Smooth muscle cell (in vitro differentiated cells): ENCODE measurements at regions not wholly inside any gene's neighbourhood (a gene's known extent, or its start where the extent isn't known, plus 50 kb on each side); places are given as distances from the start of the nearest gene placed in this dataset.

Experiments
- DNase-seq: peaks from one replicate; lab custom pipeline; 2025; ENCODE audit not compliant: unreplicated experiment; lab: John Stamatoyannopoulos, UW
- H2AFZ ChIP-seq: fragments of 200-600 bp; sonication (generic); 2 replicates; pipeline ENCODE4 v1.6.0; 2016; ENCODE audit warnings: antibody characterized with exemption, low read depth, mild to moderate bottlenecking
- H3F3A ChIP-seq: fragments of 200-600 bp; sonication (generic); 2 replicates; pipeline ENCODE4 v1.6.0; 2017; ENCODE audit warnings: antibody characterized with exemption, low read depth
- H3K27ac ChIP-seq: fragments of 200-600 bp; sonication (generic); 2 replicates; pipeline ENCODE4 v1.5.1; 2016; ENCODE audit warnings: low read depth, mild to moderate bottlenecking
- H3K27me3 ChIP-seq: fragments of 200-600 bp; sonication (generic); 2 replicates; pipeline ENCODE4 v1.6.1; 2016; ENCODE audit warnings: low read depth, mild to moderate bottlenecking
- H3K36me3 ChIP-seq: fragments of 200-600 bp; sonication (generic); 2 replicates; pipeline ENCODE4 v1.5.1; 2016; ENCODE audit warnings: low read depth
- H3K4me1 ChIP-seq: fragments of 200-600 bp; sonication (generic); 2 replicates; pipeline ENCODE4 v1.5.1; 2016; ENCODE audit warnings: low read depth
- H3K4me2 ChIP-seq: fragments of 200-600 bp; sonication (generic); 2 replicates; pipeline ENCODE4 v1.6.0; 2016; ENCODE audit warnings: mild to moderate bottlenecking
- H3K4me3 ChIP-seq: fragments of 200-600 bp; sonication (generic); 2 replicates; pipeline ENCODE4 v1.5.1; 2016; ENCODE audit warnings: mild to moderate bottlenecking
- H3K79me2 ChIP-seq: fragments of 200-600 bp; sonication (generic); 2 replicates; pipeline ENCODE4 v1.6.0; 2016; ENCODE audit warnings: low read depth, mild to moderate bottlenecking
- H3K9ac ChIP-seq: fragments of 200-600 bp; sonication (generic); 2 replicates; pipeline ENCODE4 v1.6.0; 2016; ENCODE audit warnings: low read depth
- H3K9me3 ChIP-seq: fragments of 200-600 bp; sonication (generic); replicated peaks from 2 replicates; pipeline ENCODE4 v1.5.1; 2016; ENCODE audit warnings: low read depth
- H4K20me1 ChIP-seq: fragments of 200-600 bp; sonication (generic); 2 replicates; pipeline ENCODE4 v1.6.0; 2016; ENCODE audit warnings: low read depth
- CTCF ChIP-seq: fragments of 200-600 bp; sonication (generic); IDR thresholded peaks from 2 replicates; pipeline ENCODE4 v1.5.1; 2017; ENCODE audit warnings: borderline replicate concordance, mild to moderate bottlenecking, antibody characterized with exemption; ENCODE audit not compliant: insufficient read depth, poor library complexity, severe bottlenecking
- WGBS: methylation state at CpG from one replicate; pipeline ENCODE4 v1.1.7; 2016; ENCODE audit warnings: low lambda C conversion rate; 5-methylcytosine and 5-hydroxymethylcytosine counted together

- WGBS, result 96% methylated on average over 8 of the region's 8 CpGs
- Histone ChIP-seq H4K20me1 (no peaks in the 10 kb centered on the region), H3K4me1 (no peaks in the 10 kb centered on the region), H3F3A (no peaks in the 10 kb centered on the region), H3K27me3 (no peaks in the 10 kb centered on the region), H3K9me3 (no peaks in the 10 kb centered on the region), H3K27ac (no peak overlapping the region), H3K79me2 (no peaks in the 10 kb centered on the region), H3K4me3 (no peak overlapping the region), H3K4me2 (no peak overlapping the region), H3K36me3 (no peaks in the 10 kb centered on the region), H2AFZ (no peak overlapping the region), H3K9ac (no peak overlapping the region)
- no peak for DNase-seq
- no peak for TF ChIP-seq CTCF
Measured at GRCh38 chr2:234607691-234608090, 110.8 kb upstream of the ARL4C start.

DNA sequence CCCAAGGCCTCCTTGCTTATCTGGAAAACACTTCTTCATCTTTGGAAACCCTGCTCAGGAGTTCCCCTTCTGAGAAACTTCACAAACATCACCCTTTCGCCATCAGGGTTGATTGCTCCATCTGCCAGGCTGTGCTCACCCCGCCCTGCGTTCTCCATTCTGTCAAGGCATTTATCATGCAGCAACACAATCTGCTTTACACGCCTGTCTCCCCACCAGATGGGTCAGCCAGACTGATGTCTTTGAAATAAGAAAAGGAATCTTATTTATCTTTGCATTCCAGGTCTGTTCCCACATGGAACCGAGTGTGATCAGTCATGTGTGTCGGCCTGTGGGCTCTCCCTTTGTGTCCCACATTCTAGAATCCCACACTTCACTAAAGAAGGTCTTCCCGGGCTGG, 110.0 kb upstream of the ARL4C start:
- Histone ChIP-seq H3K4me2 (no peak overlapping the region), H3K4me1 (no peaks in the 10 kb centered on the region), H3F3A (no peaks in the 10 kb centered on the region), H2AFZ (no peak overlapping the region), H4K20me1 (no peaks in the 10 kb centered on the region), H3K9ac (no peak overlapping the region), H3K36me3 (no peaks in the 10 kb centered on the region), H3K27me3 (no peaks in the 10 kb centered on the region), H3K4me3 (no peak overlapping the region), H3K9me3 (no peaks in the 10 kb centered on the region), H3K27ac (no peak overlapping the region), H3K79me2 (no peaks in the 10 kb centered on the region)
- DNase-seq, result no peak
- TF ChIP-seq CTCF, result no peak
- 83% methylated on average over 7 of the region's 7 CpGs for WGBS

DNA sequence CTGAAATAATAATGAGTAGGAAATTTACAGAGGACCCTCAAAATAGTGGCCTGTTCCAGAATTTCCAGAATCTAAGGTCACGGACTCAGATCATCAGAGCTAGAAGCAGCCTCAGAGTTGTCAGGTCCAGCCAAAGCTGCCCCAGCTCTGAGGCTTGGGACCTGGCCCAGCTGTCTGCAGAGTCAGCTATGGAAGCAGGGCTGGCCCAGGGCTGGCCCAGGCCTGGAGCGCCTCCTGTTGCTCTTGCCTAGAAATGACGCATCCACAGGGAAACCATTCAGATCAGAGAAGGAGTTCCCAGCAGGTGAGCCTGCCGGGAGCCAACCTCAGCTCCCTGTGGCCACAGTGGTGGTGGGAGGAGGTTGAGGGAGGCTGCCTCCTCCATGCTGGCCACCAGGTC, 106.7 kb upstream of the ARL4C start:
- WGBS, result 96% methylated on average over 4 of the region's 4 CpGs
- H4K20me1 ChIP-seq, result no peaks in the 10 kb centered on the region
- H3K9ac ChIP-seq, result no peak overlapping the region
- no peak overlapping the region for H3K4me2 ChIP-seq
- H3K27ac ChIP-seq, result no peak overlapping the region
- no peak overlapping the region for H3K4me3 ChIP-seq
- H3K9me3 ChIP-seq, result no peaks in the 10 kb centered on the region
- no peaks in the 10 kb centered on the region for H3K27me3 ChIP-seq
- no peaks in the 10 kb centered on the region for H3F3A ChIP-seq
- no peaks in the 10 kb centered on the region for H3K4me1 ChIP-seq
- TF ChIP-seq CTCF, result no peak
- H3K36me3 ChIP-seq, result no peaks in the 10 kb centered on the region
- H3K79me2 ChIP-seq, result no peaks in the 10 kb centered on the region
- H2AFZ ChIP-seq, result no peak overlapping the region
- no peak for DNase-seq

GRCh38 chr2:234601213-234601612, 104.3 kb upstream of the ARL4C start:
- Histone ChIP-seq H3K79me2 (no peaks in the 10 kb centered on the region), H3F3A (no peaks in the 10 kb centered on the region), H2AFZ (no peak overlapping the region), H3K4me3 (no peak overlapping the region), H3K9me3 (no peaks in the 10 kb centered on the region), H3K27me3 (no peaks in the 10 kb centered on the region), H3K4me1 (no peaks in the 10 kb centered on the region), H4K20me1 (no peaks in the 10 kb centered on the region), H3K27ac (no peak overlapping the region), H3K9ac (no peak overlapping the region), H3K4me2 (no peak overlapping the region), H3K36me3 (no peaks in the 10 kb centered on the region)
- no peak for TF ChIP-seq CTCF
- 78% methylated on average over 5 of the region's 5 CpGs for WGBS
- DNase-seq, result no peak
